ENCODE measurements at regions not wholly inside any gene's neighbourhood (a gene's known extent, or its start where the extent isn't known, plus 50 kb on each side); places are given as distances from the start of the nearest gene placed in this dataset.

DNA sequence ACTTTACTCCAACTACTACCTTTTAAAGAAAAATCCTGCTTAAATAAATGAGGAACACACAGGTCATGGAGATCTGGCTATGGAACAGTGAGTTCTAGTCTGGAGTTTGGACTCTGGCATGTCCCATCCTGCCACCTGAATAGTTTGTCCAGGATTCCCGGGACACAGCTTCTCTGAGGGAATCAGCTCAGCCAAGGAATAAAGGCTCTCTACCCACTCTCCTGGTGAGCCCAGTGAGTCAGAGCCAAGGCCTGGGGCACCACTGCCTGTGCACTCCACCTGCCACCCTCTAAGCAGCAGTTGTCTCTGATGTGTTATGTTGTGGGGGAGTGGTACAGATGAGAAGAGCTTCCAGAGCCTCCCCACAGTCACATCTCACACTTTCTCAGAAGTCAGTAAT lies 113.5 kb downstream of the HTR5A start:
- DNase-seq (no peak), ATAC-seq (no peak)
- Mint-ChIP-seq H3K27me3 (peaks cover 11% of the 10 kb centered on the region), H3K4me3 (no peak overlapping the region), H3K9me3 (ENCODE audit: low read depth) (peaks cover 21% of the 10 kb centered on the region), H3K4me1 (peaks cover 5% of the 10 kb centered on the region), H3K36me3 (ENCODE audit: low read depth) (peaks cover 19% of the 10 kb centered on the region), H3K27ac (no peak overlapping the region)
- CTCF ChIA-PET = no interaction called here
- intact Hi-C loops (cut with DNase I, micrococcal nuclease) = no loop called here
- POLR2A ChIA-PET = no interaction called here

GRCh38 chr7:155184923-155185322 lies 112.8 kb upstream of the INSIG1 start:
- CTCF ChIA-PET = no interaction called here
- Mint-ChIP-seq H3K4me3 (no peak overlapping the region), H3K36me3 (ENCODE audit: low read depth) (peaks cover 19% of the 10 kb centered on the region), H3K27ac (no peak overlapping the region), H3K4me1 (peaks cover 11% of the 10 kb centered on the region), H3K9me3 (ENCODE audit: low read depth) (peaks cover 21% of the 10 kb centered on the region), H3K27me3 (peaks cover 11% of the 10 kb centered on the region)
- no peak for ATAC-seq
- intact Hi-C loops (cut with DNase I, micrococcal nuclease) = no loop called here
- POLR2A ChIA-PET = interaction anchor here (0.7 kb wide), 1 partner anchor 33 kb away, joined by 3 read pairs; no protein-coding TSS in a partner anchor
- no peak for DNase-seq

- Mint-ChIP-seq H3K9me3 (ENCODE audit: low read depth) (peaks cover 21% of the 10 kb centered on the region), H3K27ac (no peak overlapping the region), H3K27me3 (peaks cover 7% of the 10 kb centered on the region), H3K4me1 (peaks cover 26% of the 10 kb centered on the region), H3K36me3 (ENCODE audit: low read depth) (peaks cover 19% of the 10 kb centered on the region), H3K4me3 (no peak overlapping the region)
- ChIA-PET POLR2A (no interaction called here), CTCF (interaction anchor here (0.7 kb wide), 1 partner anchor 158 kb away, joined by 3 read pairs; no protein-coding TSS in a partner anchor)
- intact Hi-C loops (cut with DNase I, micrococcal nuclease) = no loop called here
- DNase-seq = no peak
- ATAC-seq = no peak
Measured at GRCh38 chr7:155187061-155187785, 110.5 kb upstream of the INSIG1 start.

- DNase-seq (no peak), ATAC-seq (peak; percentile 43)
- intact Hi-C loops (cut with DNase I, micrococcal nuclease) = no loop called here
- POLR2A ChIA-PET = no interaction called here
- Mint-ChIP-seq H3K9me3 (ENCODE audit: low read depth) (peaks cover 21% of the 10 kb centered on the region), H3K4me3 (no peak overlapping the region), H3K4me1 (peaks cover 30% of the 10 kb centered on the region), H3K27ac (no peak overlapping the region), H3K27me3 (peaks cover 10% of the 10 kb centered on the region), H3K36me3 (ENCODE audit: low read depth) (peaks cover 19% of the 10 kb centered on the region)
- CTCF ChIA-PET = interaction anchor here (1.1 to 1.7 kb wide), 2 partner anchors 154 to 157 kb away, joined by 3 to 4 read pairs; no protein-coding TSS in a partner anchor
Measured at GRCh38 chr7:155188357-155188756, 109.3 kb upstream of the INSIG1 start.

DNA sequence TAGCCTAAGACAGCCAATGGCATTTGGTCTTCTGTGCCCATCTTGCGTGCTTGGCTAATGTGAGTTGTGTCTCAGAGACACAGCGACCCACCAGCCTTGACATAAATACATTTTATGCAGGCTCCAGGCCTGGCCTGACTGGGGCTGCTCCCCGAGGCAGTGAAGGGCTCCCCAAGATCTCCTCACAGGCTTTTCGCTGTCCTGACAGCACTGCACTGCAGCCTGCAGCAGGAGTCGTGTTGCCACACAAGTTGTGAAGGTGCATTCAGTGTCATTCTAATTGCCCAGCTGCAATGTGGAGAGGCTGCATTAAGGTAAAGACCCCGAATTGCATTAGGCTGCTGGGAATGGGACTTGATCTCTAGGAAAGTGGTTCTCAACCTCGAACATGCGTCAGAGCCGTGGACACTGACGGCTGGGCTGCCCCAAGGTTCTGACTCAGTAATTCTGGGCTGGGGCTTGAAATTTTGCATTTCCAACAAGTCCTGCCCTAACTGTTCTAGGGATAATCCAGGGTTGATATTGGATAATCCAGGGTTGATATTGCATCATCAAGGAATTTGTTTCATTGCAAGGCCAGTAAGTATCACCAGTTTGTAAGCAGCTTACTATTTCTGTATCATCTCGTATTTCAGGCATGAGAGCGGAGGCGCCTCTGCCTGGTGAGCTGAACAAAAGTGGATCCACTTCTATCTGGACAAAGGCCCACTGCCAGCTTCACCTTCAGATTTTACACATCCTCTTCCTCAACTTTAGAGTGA lies 108.7 kb upstream of the INSIG1 start:
- Mint-ChIP-seq H3K4me1 (peaks cover 34% of the 10 kb centered on the region), H3K27ac (no peak overlapping the region), H3K4me3 (no peak overlapping the region), H3K36me3 (ENCODE audit: low read depth) (peaks cover 19% of the 10 kb centered on the region), H3K9me3 (ENCODE audit: low read depth) (peaks cover 21% of the 10 kb centered on the region), H3K27me3 (peaks cover 10% of the 10 kb centered on the region)
- ChIA-PET CTCF (interaction anchor here (0.7 to 2.5 kb wide), 14 partner anchors 9 to 183 kb away, joined by 3 to 16 read pairs (median 4); no protein-coding TSS in a partner anchor), POLR2A (no interaction called here)
- intact Hi-C loops (cut with DNase I, micrococcal nuclease) = no loop called here
- ATAC-seq (peak; percentile 14), DNase-seq (no peak)

- intact Hi-C loops (cut with DNase I, micrococcal nuclease) = no loop called here
- Mint-ChIP-seq H3K27me3 (peaks cover 10% of the 10 kb centered on the region), H3K4me3 (no peak overlapping the region), H3K4me1 (peaks cover 35% of the 10 kb centered on the region), H3K36me3 (ENCODE audit: low read depth) (peaks cover 17% of the 10 kb centered on the region), H3K27ac (no peak overlapping the region), H3K9me3 (ENCODE audit: low read depth) (peaks cover 21% of the 10 kb centered on the region)
- ATAC-seq (no peak), DNase-seq (no peak)
- ChIA-PET CTCF (interaction anchor here (0.7 to 2.5 kb wide), 17 partner anchors 9 to 262 kb away, joined by 3 to 16 read pairs (median 4); no protein-coding TSS in a partner anchor), POLR2A (no interaction called here)
Measured at GRCh38 chr7:155189590-155189989, 108.1 kb upstream of the INSIG1 start.

- Mint-ChIP-seq H3K36me3 (ENCODE audit: low read depth) (peaks cover 9% of the 10 kb centered on the region), H3K9me3 (ENCODE audit: low read depth) (peaks cover 11% of the 10 kb centered on the region), H3K4me3 (no peak overlapping the region), H3K27me3 (peaks cover 5% of the 10 kb centered on the region), H3K4me1 (peaks cover 35% of the 10 kb centered on the region), H3K27ac (no peak overlapping the region)
- POLR2A ChIA-PET = no interaction called here
- ATAC-seq (peak; percentile 64), DNase-seq (peak; percentile 82)
- CTCF ChIA-PET = interaction anchor here (0.6 to 2.5 kb wide), 11 partner anchors 10 to 1005 kb away, joined by 3 to 16 read pairs (median 5); no protein-coding TSS in a partner anchor
- intact Hi-C loops (cut with DNase I, micrococcal nuclease) = loop anchor here (1.0 to 5.0 kb wide), 6 partner anchors 15 to 263 kb away; partner anchors contain the start of genes INSIG1 (in 1 of the 2) and PAXIP1 (in 1 of the 2)
Measured at GRCh38 chr7:155190688-155191087, 107.0 kb upstream of the INSIG1 start.

DNA sequence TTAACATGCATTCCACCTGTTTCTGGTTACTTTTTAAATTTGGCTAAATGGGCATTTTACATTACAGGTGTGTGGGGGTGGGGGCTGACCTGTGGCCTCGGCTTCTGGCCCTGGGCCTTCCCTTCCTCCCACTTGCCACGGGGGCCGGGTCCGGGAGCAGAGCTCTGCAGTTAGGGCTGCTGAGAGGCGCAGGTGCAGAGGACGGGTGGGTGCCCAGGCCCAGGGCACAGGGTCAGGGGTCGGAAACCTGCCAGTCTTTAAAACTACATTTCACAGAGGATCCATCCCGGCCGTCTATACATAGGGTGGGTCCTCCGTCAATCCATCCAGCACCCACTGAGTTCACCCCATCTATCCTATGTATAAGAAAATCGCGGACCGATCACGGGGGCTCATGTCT lies 106.5 kb upstream of the INSIG1 start:
- Mint-ChIP-seq H3K36me3 (ENCODE audit: low read depth) (peaks cover 4% of the 10 kb centered on the region), H3K9me3 (ENCODE audit: low read depth) (peaks cover 9% of the 10 kb centered on the region), H3K4me3 (no peak overlapping the region), H3K27ac (no peak overlapping the region), H3K4me1 (peaks cover 35% of the 10 kb centered on the region), H3K27me3 (peaks cover 5% of the 10 kb centered on the region)
- ATAC-seq = no peak
- ChIA-PET POLR2A (no interaction called here), CTCF (interaction anchor here (0.6 to 2.5 kb wide), 8 partner anchors 9 to 582 kb away, joined by 3 to 16 read pairs (median 4); no protein-coding TSS in a partner anchor)
- DNase-seq = no peak
- intact Hi-C loops (cut with DNase I, micrococcal nuclease) = loop anchor here (2.0 to 5.0 kb wide), 3 partner anchors 154 to 264 kb away; partner anchors contain the start of gene PAXIP1 (in 1 of the 2)

GRCh38 chr7:155191901-155192478 lies 105.7 kb upstream of the INSIG1 start:
- H3K27ac Mint-ChIP-seq = peak overlapping the region; percentile 52
- CTCF ChIA-PET = interaction anchor here (1.0 to 1.2 kb wide), 3 partner anchors 34 to 153 kb away, joined by 3 to 4 read pairs (median 3); no protein-coding TSS in a partner anchor
- H3K36me3 Mint-ChIP-seq (ENCODE audit: low read depth) = peaks cover 8% of the 10 kb centered on the region
- intact Hi-C loops (cut with DNase I, micrococcal nuclease) = loop anchor here (2.0 to 5.0 kb wide), 4 partner anchors 59 to 265 kb away; partner anchors contain the start of gene PAXIP1 (in 1 of the 2)
- peaks cover 35% of the 10 kb centered on the region for H3K4me1 Mint-ChIP-seq
- no peak for DNase-seq
- peaks cover 5% of the 10 kb centered on the region for H3K27me3 Mint-ChIP-seq
- H3K4me3 Mint-ChIP-seq = no peak overlapping the region
- POLR2A ChIA-PET = no interaction called here
- H3K9me3 Mint-ChIP-seq (ENCODE audit: low read depth) = peaks cover 12% of the 10 kb centered on the region
- no peak for ATAC-seq

- peaks cover 15% of the 10 kb centered on the region for H3K9me3 Mint-ChIP-seq (ENCODE audit: low read depth)
- POLR2A ChIA-PET = no interaction called here
Measured at GRCh38 chr7:155192961-155193640, 104.6 kb upstream of the INSIG1 start.

More at GRCh38 chr7:155192961-155193640, 104.6 kb upstream of the INSIG1 start:
- Mint-ChIP-seq H3K36me3 (ENCODE audit: low read depth) (peaks cover 14% of the 10 kb centered on the region), H3K27me3 (peaks cover 5% of the 10 kb centered on the region), H3K4me1 (peaks cover 41% of the 10 kb centered on the region), H3K27ac (no peak overlapping the region), H3K4me3 (no peak overlapping the region)
- ATAC-seq (no peak), DNase-seq (no peak)
- intact Hi-C loops (cut with DNase I, micrococcal nuclease) = loop anchor here in 1 of 2 experiments (2.0 to 5.0 kb wide), 3 partner anchors 58 to 266 kb away; partner anchors contain the start of gene PAXIP1
- CTCF ChIA-PET = interaction anchor here (1.0 kb wide), 2 partner anchors 33 to 152 kb away, joined by 3 to 4 read pairs; no protein-coding TSS in a partner anchor
